H9 (cell line): ENCODE measurements at regions not wholly inside any gene's neighbourhood (a gene's known extent, or its start where the extent isn't known, plus 50 kb on each side); places are given as distances from the start of the nearest gene placed in this dataset.

Experiments
- DNase-seq: peaks from one replicate; pipeline ENCODE4 v3.0.0-alpha.2; 2017
- H2AFZ ChIP-seq: one replicate; pipeline ENCODE4 v1.6.1; 2013; ENCODE audit warnings: mild to moderate bottlenecking, low read length, control low read depth, moderate library complexity
- H2AK5ac ChIP-seq: 2 replicates; pipeline ENCODE4 v1.6.1; 2013; ENCODE audit warnings: low read length, control low read depth, mixed read lengths; ENCODE audit not compliant: insufficient read length
- H2BK120ac ChIP-seq: one replicate; pipeline ENCODE4 v1.6.1; 2013; ENCODE audit warnings: low read depth, mild to moderate bottlenecking, low read length, control low read depth, inconsistent platforms; ENCODE audit not compliant: poor library complexity, severe bottlenecking
- H2BK12ac ChIP-seq: 2 replicates; pipeline ENCODE4 v1.6.1; 2013; ENCODE audit warnings: low read length, control low read depth, mixed read lengths, low read depth; ENCODE audit not compliant: insufficient read length
- H2BK15ac ChIP-seq: 2 replicates; pipeline ENCODE4 v1.6.1; 2013; ENCODE audit warnings: low read depth, low read length, control low read depth
- H2BK20ac ChIP-seq: one replicate; pipeline ENCODE4 v1.6.1; 2013; ENCODE audit warnings: low read depth, mild to moderate bottlenecking, low read length, control low read depth, inconsistent platforms; ENCODE audit not compliant: poor library complexity, severe bottlenecking
- H2BK5ac ChIP-seq: 2 replicates; pipeline ENCODE4 v1.6.1; 2013; ENCODE audit warnings: low read length, control low read depth, mixed read lengths; ENCODE audit not compliant: insufficient read length
- H3K14ac ChIP-seq: 2 replicates; pipeline ENCODE4 v1.6.1; 2013; ENCODE audit warnings: low read length, control low read depth; ENCODE audit not compliant: insufficient read depth
- H3K18ac ChIP-seq: 2 replicates; pipeline ENCODE4 v1.6.1; 2013; ENCODE audit warnings: low read depth, mild to moderate bottlenecking, mixed read lengths, low read length, control low read depth; ENCODE audit not compliant: insufficient read length
- H3K23ac ChIP-seq: 2 replicates; pipeline ENCODE4 v1.6.1; 2013; ENCODE audit warnings: low read length, control low read depth, mixed read lengths, low read depth; ENCODE audit not compliant: insufficient read length
- H3K23me2 ChIP-seq: 2 replicates; pipeline ENCODE4 v1.6.1; 2013; ENCODE audit warnings: low read depth, mild to moderate bottlenecking, mixed read lengths, low read length, control low read depth; ENCODE audit not compliant: insufficient read length, poor library complexity, severe bottlenecking
- H3K27ac ChIP-seq: 2 replicates; pipeline ENCODE4 v1.5.1; 2013; ENCODE audit warnings: low read length, control low read depth, mixed read lengths, low read depth; ENCODE audit not compliant: insufficient read length
- H3K27me3 ChIP-seq: 2 replicates; pipeline ENCODE4 v1.6.1; 2013; ENCODE audit warnings: low read length, control low read depth, inconsistent platforms; ENCODE audit not compliant: insufficient read depth
- H3K4ac ChIP-seq: 2 replicates; pipeline ENCODE4 v1.6.1; 2013; ENCODE audit warnings: low read depth, mild to moderate bottlenecking, control low read depth, inconsistent platforms, low read length, moderate library complexity
- H3K4me1 ChIP-seq: 2 replicates; pipeline ENCODE4 v1.6.1; 2013; ENCODE audit warnings: low read length, control low read depth, inconsistent platforms; ENCODE audit not compliant: insufficient read depth
- H3K4me2 ChIP-seq: 2 replicates; pipeline ENCODE4 v1.6.1; 2013; ENCODE audit warnings: low read length, control low read depth, mixed read lengths; ENCODE audit not compliant: insufficient read length, insufficient read depth
- H3K56ac ChIP-seq: 2 replicates; pipeline ENCODE4 v1.6.1; 2013; ENCODE audit warnings: low read depth, mild to moderate bottlenecking, mixed read lengths, low read length, control low read depth; ENCODE audit not compliant: insufficient read length
- H3K79me1 ChIP-seq: 2 replicates; pipeline ENCODE4 v1.6.1; 2013; ENCODE audit warnings: low read depth, mild to moderate bottlenecking, moderate library complexity, low read length, control low read depth, inconsistent platforms; ENCODE audit not compliant: insufficient read depth, poor library complexity, severe bottlenecking
- H3K79me2 ChIP-seq: 2 replicates; pipeline ENCODE4 v1.6.1; 2013; ENCODE audit warnings: low read length, control low read depth, inconsistent platforms; ENCODE audit not compliant: insufficient read depth
- H3K9ac ChIP-seq: 2 replicates; pipeline ENCODE4 v1.6.1; 2013; ENCODE audit warnings: low read length, control low read depth, mixed read lengths; ENCODE audit not compliant: insufficient read length; ENCODE audit errors: extremely low read depth
- H3K9me3 ChIP-seq: one replicate; pipeline ENCODE4 v1.6.1; 2013; ENCODE audit warnings: low read depth, low read length, inconsistent platforms; ENCODE audit not compliant: control insufficient read depth
- H3T11ph ChIP-seq: one replicate; pipeline ENCODE4 v1.6.1; 2013; ENCODE audit warnings: mild to moderate bottlenecking, low read length, control low read depth, inconsistent platforms
- H4K20me1 ChIP-seq: one replicate; pipeline ENCODE4 v1.6.1; 2013; ENCODE audit not compliant: control insufficient read depth, insufficient read length, insufficient read depth
- H4K5ac ChIP-seq: 2 replicates; pipeline ENCODE4 v1.6.1; 2013; ENCODE audit warnings: low read depth, mild to moderate bottlenecking, mixed read lengths, low read length, control low read depth; ENCODE audit not compliant: insufficient read length
- H4K8ac ChIP-seq: replicated peaks from 2 replicates; pipeline ENCODE4 v1.6.1; 2013; ENCODE audit warnings: low read length, control low read depth, mixed read lengths, low read depth; ENCODE audit not compliant: insufficient read length
- H4K91ac ChIP-seq: 2 replicates; pipeline ENCODE4 v1.6.1; 2013; ENCODE audit warnings: low read depth, mild to moderate bottlenecking, moderate library complexity, mixed read lengths, low read length, control low read depth; ENCODE audit not compliant: insufficient read length
- H3K27ac Mint-ChIP-seq, 3 experiments: 2 replicates in 2 of 3; 3 replicates in 1 of 3; pipeline ENCODE4 v1.8.0; 2020 to 2021; ENCODE audit warnings: mixed read lengths in 3 of 3, mild to moderate bottlenecking in 1 of 3, moderate library complexity in 1 of 3
- H3K27me3 Mint-ChIP-seq: 2 replicates; pipeline ENCODE4 v1.8.0; 2021; ENCODE audit warnings: low read depth, mild to moderate bottlenecking, moderate library complexity, mixed read lengths
- H3K36me3 Mint-ChIP-seq, 3 experiments: 2 replicates in 2 of 3; 3 replicates in 1 of 3; pipeline ENCODE4 v1.8.0; 2020 to 2021; ENCODE audit warnings: low read depth in 3 of 3, mixed read lengths in 3 of 3; ENCODE audit not compliant: insufficient read depth in 1 of 3
- H3K4me1 Mint-ChIP-seq, 2 experiments: 2 replicates each; pipeline ENCODE4 v1.8.0; 2020; ENCODE audit warnings: mixed read lengths in 2 of 2
- H3K4me3 Mint-ChIP-seq, 2 experiments: 2 replicates in 1 of 2; 3 replicates in 1 of 2; pipeline ENCODE4 v1.8.0; 2020 to 2021; ENCODE audit warnings: mild to moderate bottlenecking in 2 of 2, mixed read lengths in 2 of 2, moderate library complexity in 1 of 2
- H3K9me3 Mint-ChIP-seq, 2 experiments: 2 replicates in 1 of 2; 3 replicates in 1 of 2; pipeline ENCODE4 v1.8.0; 2020; ENCODE audit warnings: mild to moderate bottlenecking in 2 of 2, mixed read lengths in 2 of 2, moderate library complexity in 1 of 2
- WGBS: extraction: QIAGEN DNeasy Blood & Tissue Kit; methylation state at CpG from one replicate; pipeline ENCODE4 v1.1.7; 2013; ENCODE audit warnings: missing lambda C conversion rate, low lambda C conversion rate, mixed read lengths; ENCODE audit not compliant: insufficient read length; ENCODE audit errors: extremely low coverage; 5-methylcytosine and 5-hydroxymethylcytosine counted together
- TF ChIP-seq, protein P1 (sequence below): fragments of 200-600 bp; sonication (generic); conservative IDR thresholded peaks from 3 replicates; pipeline ENCODE4 v1.8.0; 2021; ENCODE audit warnings: antibody characterized with exemption, mild to moderate bottlenecking

DNA sequence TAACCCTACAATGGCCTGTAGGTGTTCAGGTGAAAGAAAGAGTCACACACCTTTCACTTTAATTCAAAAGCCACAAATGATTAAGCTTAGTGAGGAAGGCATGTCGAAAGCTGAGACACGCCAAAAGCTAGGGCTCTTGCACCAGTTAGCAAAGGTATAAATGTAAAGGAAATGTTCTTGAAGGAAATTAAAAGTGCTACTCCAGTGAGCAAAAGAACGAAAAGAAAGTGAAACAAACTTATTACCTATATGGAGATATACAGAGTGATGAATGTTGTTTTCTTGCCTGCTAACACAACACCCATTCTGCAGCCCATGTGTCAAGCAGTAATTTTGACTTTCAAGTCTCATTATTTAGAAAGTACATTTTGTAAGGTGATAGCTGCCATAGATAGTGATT lies 254.2 kb upstream of the SLC24A2 start:
- Mint-ChIP-seq H3K4me1 (peaks cover 17 to 23% of the 10 kb centered on the region in 2 experiments), H3K4me3 (no peak overlapping the region), H3K9me3 (no peaks in the 10 kb centered on the region), H3K27ac (no peak overlapping the region), H3K27me3 (peaks cover 3% of the 10 kb centered on the region; the same call in 1 of the 2 replicates), H3K36me3 (no peaks in the 10 kb centered on the region)
- Histone ChIP-seq H4K8ac (no peak overlapping the region), H2AFZ (no peak overlapping the region), H4K5ac (no peak overlapping the region), H2BK120ac (no peak overlapping the region), H3K18ac (no peak overlapping the region), H3K79me1 (no peaks in the 10 kb centered on the region), H2AK5ac (no peak overlapping the region), H3K9ac (no peak overlapping the region), H3K23me2 (no peaks in the 10 kb centered on the region), H3K4me2 (no peak overlapping the region), H4K20me1 (no peaks in the 10 kb centered on the region), H3K23ac (no peak overlapping the region), H3K79me2 (no peaks in the 10 kb centered on the region), H2BK12ac (no peak overlapping the region), H3K9me3 (no peaks in the 10 kb centered on the region), H2BK20ac (no peak overlapping the region), H3K4me1 (peaks cover 4% of the 10 kb centered on the region; the same call in 1 of the 2 replicates), H3T11ph (no peak overlapping the region), H3K14ac (no peak overlapping the region), H3K4ac (no peak overlapping the region), H4K91ac (no peak overlapping the region), H3K27me3 (no peaks in the 10 kb centered on the region), H2BK5ac (no peak overlapping the region), H3K27ac (no peak overlapping the region), H2BK15ac (no peak overlapping the region), H3K56ac (no peak overlapping the region)
- no peak for DNase-seq
- TF ChIP-seq, protein P1, sequence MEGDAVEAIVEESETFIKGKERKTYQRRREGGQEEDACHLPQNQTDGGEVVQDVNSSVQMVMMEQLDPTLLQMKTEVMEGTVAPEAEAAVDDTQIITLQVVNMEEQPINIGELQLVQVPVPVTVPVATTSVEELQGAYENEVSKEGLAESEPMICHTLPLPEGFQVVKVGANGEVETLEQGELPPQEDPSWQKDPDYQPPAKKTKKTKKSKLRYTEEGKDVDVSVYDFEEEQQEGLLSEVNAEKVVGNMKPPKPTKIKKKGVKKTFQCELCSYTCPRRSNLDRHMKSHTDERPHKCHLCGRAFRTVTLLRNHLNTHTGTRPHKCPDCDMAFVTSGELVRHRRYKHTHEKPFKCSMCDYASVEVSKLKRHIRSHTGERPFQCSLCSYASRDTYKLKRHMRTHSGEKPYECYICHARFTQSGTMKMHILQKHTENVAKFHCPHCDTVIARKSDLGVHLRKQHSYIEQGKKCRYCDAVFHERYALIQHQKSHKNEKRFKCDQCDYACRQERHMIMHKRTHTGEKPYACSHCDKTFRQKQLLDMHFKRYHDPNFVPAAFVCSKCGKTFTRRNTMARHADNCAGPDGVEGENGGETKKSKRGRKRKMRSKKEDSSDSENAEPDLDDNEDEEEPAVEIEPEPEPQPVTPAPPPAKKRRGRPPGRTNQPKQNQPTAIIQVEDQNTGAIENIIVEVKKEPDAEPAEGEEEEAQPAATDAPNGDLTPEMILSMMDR: no peak
- WGBS: no CpG with 5 or more reads among the region's 3 CpGs
